ENCODE measurements at regions not wholly inside any gene's neighbourhood (a gene's known extent, or its start where the extent isn't known, plus 50 kb on each side); places are given as distances from the start of the nearest gene placed in this dataset.
"Not testable (repeated sequence)": the region's sequence is repeated elsewhere in the genome, so short reads cannot be mapped to it uniquely, and the experiment has no call there.

DNA sequence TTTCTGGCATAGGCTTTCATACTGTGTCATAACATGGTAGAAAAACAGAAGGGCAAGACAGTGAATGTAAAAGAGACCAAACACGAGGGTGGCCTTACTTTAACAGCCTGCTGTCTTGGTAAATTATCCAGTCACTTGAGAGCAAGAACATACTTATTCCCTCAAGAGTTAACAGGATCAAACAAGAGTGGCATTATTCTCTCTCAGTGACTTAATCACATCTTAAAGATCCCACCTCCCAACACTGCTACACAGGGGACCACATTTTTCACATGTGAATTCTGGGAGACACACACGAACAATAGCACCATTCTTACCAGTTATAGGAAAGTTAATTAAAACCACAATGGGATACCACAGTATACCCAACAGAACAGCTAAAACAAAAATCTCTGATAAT, 898.0 kb upstream of the C9orf72 start:
- no peak for DNase-seq (ENCODE audit: low spot score)

DNA sequence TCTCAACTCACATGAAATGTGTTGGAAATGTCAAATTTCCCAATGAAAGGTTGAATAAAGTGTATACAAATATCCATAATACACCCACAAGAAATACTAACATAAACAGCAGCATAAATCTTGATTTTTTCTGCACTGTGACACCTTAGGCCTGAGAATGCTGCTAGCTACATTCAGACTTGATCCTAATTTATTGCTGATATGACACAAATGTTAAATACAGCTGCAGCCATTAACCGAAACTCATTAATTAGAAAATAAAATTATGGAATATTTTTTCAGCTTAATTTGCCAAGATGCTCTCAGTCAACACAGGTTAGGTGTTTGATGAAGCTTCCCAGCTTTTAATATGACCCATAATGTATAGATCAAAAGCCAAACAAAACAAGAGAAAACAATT, 914.3 kb upstream of the C9orf72 start:
- no peak for DNase-seq (ENCODE audit: low spot score)

- DNase-seq (ENCODE audit: low spot score) = no peak
Observed at GRCh38 chr9:28491121-28491520, 917.8 kb upstream of the C9orf72 start.

DNA sequence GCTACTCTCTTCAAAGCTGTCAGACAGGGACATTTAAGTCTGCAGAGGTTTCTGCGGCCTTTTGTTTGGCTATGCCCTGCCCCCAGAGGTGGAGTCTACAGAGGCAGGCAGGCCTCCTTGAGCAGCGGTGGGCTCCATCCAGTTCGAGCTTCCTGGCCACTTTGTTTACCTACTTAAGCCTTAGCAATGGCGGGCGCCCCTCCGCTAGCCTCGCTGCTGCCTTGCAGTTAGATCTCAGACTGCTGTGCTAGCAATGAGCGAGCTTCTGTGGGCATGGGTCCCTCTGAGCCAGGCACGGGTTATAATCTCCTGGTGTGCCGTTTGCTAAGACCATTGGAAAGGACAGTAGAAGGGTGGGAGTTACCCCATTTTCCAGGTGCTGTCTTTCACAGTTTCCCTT, 924.9 kb upstream of the C9orf72 start:
- DNase-seq (ENCODE audit: low spot score) = not testable (repeated sequence)

GRCh38 chr9:28502189-28502588, 928.9 kb upstream of the C9orf72 start:
- no peak for DNase-seq (ENCODE audit: low spot score)

- DNase-seq (ENCODE audit: low spot score) = no peak
Observed at GRCh38 chr9:28502741-28503140, 929.5 kb upstream of the C9orf72 start.

GRCh38 chr9:28503573-28503972, 930.3 kb upstream of the C9orf72 start:
- no peak for DNase-seq (ENCODE audit: low spot score)

GRCh38 chr9:28518439-28518838, 945.2 kb upstream of the C9orf72 start:
- no peak for DNase-seq (ENCODE audit: low spot score)

- DNase-seq (ENCODE audit: low spot score) = not testable (repeated sequence)
Observed at GRCh38 chr9:28524309-28524708, 951.0 kb upstream of the C9orf72 start.

- DNase-seq (ENCODE audit: low spot score) = no peak
Observed at GRCh38 chr9:28528049-28528448, 954.8 kb upstream of the C9orf72 start.

DNA sequence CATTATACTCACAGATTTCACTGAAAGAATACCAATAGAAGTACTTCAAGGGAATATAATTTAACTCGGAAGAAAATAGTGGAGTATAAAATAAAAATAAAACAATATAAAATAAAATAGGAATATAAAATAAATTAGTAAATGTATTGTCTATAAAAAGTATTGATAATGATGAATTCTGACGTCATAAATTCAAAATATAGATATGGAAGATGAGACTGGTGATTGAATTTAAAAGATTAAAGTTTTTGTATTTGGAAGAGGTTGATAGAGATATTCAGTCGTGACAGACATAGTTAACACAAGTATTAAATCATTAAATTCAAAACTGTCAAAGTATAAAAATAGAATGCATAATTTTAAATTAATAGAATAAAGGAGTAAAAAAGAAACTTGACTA, 964.9 kb upstream of the C9orf72 start:
- DNase-seq (ENCODE audit: low spot score) = no peak

GRCh38 chr9:28539434-28540070, 966.3 kb upstream of the C9orf72 start:
- DNase-seq (ENCODE audit: low spot score) = no peak

- no peak for DNase-seq (ENCODE audit: low spot score)
Observed at GRCh38 chr9:28542928-28543327, 969.6 kb upstream of the C9orf72 start.

- no peak for DNase-seq (ENCODE audit: low spot score)
Observed at GRCh38 chr9:28547527-28547926, 974.2 kb upstream of the C9orf72 start.

- no peak for DNase-seq (ENCODE audit: low spot score)
Observed at GRCh38 chr9:28563291-28563934, 990.1 kb upstream of the C9orf72 start.

DNA sequence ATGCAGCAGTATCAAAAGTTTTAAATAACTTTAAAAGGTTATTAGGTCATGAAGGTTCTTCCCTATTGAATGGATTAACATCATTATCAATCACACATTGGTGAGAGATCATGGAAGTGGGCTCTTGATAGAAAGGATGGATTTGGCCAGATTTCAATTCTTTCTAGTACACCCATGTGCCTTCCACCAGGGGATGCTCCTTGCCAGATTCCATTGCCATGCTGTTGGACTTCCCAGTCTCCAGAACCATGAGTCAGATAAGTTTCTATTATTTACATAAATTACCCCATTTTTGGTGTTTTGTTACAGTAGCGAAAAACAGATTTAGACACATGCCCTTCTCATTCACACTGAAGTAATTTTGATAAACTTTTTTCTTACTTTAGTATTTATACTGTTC, 1010.6 kb upstream of the C9orf72 start:
- no peak for DNase-seq (ENCODE audit: low spot score)

DNA sequence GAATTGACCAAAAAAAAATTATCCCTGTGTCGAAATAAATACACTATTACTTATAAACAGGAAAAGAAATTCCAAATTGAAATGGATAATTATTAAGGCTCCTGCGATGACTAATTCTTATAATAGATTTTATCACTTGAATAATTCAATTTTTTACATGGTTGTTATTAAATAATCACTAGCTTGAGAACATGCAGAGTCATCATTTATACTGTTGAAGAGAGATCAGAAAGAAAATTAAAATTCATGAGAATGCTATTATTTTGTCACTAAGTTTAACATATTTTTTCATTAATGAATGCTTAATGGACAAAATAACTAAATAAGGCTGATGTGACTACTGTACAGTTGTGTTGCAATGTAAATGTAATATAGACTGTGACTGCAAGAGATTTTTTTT, 1011.3 kb upstream of the C9orf72 start:
- no peak for DNase-seq (ENCODE audit: low spot score)

GRCh38 chr9:28587052-28587451, 1013.8 kb upstream of the C9orf72 start:
- DNase-seq (ENCODE audit: low spot score) = no peak

DNA sequence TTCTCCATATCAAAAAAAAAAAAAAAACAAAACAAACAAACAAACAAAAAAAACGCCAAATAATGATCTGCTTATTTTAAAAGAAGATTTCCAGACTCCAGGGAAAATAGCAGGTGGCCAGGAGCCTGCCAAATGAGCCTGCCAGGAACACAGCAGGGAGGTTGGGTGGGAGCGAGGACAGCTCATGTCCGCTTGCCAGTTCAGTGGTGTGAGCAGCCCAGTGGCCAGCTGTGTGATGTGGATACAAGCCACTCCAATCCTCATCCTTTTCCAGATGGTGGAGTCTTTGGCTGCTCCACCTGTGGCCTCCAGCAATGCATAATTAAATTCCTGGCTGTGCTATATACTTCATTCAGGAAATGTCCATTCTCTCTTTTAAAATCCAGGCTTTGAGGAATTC, 1025.1 kb upstream of the C9orf72 start:
- DNase-seq (ENCODE audit: low spot score) = no peak

GRCh38 chr9:28600226-28600625, 1026.9 kb upstream of the C9orf72 start:
- DNase-seq (ENCODE audit: low spot score) = no peak

- no peak for DNase-seq (ENCODE audit: low spot score)
Observed at GRCh38 chr9:28607843-28608242, 1034.6 kb upstream of the C9orf72 start.

GRCh38 chr9:28610339-28610738, 1037.1 kb upstream of the C9orf72 start:
- no peak for DNase-seq (ENCODE audit: low spot score)

DNA sequence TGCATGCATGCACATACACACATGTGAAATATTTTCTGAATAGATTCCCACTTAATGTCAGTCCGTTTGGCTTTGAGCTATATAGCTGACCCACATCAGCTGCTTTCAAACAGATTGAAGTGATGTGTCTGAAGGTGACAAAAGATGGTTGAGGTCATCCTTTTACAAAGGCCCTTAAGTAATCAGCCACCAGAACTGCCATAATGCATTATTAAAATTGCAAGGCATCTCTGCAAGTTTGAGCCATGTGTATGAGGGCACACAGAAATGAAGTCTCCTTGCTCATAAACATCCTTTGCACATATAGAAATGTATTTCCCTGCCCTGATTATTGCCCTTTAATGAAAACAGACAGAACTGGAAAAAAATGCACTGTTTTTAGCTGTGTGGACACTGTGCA, 1043.0 kb upstream of the C9orf72 start:
- no peak for DNase-seq (ENCODE audit: low spot score)

GRCh38 chr9:28620011-28620410, 1046.7 kb upstream of the C9orf72 start:
- DNase-seq (ENCODE audit: low spot score) = no peak

All from kidney capillary endothelial cell (primary cell).